ENCODE measurements at regions not wholly inside any gene's neighbourhood (a gene's known extent, or its start where the extent isn't known, plus 50 kb on each side); places are given as distances from the start of the nearest gene placed in this dataset.

DNA sequence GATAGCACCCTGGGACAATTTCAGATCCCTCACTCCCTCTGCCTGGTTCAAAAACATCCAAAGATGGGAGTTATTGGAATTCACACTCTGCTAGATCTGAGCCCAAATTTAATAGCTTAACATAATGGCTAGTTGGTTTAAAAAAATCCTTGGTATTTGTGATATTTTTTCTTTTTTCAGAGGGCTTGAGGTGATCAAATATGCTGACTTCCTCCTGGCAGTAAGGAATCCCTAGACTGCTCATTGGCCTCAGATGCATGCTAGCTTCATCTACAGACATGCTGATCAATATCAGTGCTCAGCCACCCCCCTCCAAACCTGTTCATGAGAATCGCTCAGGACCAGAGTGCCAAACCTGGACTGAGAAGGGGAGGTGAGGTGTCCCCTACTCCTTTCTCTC, 74.7 kb upstream of the PLPP4 start:
- no peak for DNase-seq

DNA sequence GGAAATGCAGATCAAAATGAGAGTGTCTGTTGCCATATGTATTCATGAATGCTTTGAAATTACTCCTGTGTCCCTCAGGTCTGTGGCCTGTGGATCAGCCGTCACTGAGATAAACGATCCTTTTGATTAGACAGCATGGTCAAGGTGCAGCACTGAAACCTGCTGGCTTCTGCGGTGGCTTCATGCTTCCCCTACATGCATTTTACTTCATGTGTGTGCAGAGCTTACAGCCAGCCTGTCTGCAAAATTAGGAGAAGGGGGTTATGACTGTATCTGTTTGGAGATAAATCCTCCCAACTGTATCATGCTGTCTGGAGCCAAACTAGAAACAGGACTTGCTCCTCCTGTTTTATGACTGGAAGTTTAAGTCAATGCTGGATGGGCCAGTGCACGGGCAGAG, 71.0 kb upstream of the PLPP4 start:
- no peak for DNase-seq

DNA sequence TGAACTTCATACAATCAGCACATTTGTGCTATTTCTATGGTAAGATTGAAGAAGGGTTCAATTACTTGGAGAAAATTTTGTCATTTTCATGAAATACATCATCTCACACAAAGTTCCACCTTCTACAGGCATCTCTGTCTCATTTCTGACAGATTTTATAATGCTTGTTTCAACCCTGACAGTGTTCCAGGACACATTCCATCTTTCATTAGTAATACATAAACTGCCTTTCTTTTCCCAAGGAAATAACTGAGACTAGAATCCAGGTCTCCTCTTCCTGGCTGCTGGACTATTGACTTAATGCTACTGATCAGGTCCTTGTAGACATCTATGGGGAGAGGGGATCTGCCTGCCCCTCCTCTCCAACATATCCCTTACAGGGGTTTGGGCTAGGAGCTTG, 70.1 kb upstream of the PLPP4 start:
- DNase-seq = no peak

DNA sequence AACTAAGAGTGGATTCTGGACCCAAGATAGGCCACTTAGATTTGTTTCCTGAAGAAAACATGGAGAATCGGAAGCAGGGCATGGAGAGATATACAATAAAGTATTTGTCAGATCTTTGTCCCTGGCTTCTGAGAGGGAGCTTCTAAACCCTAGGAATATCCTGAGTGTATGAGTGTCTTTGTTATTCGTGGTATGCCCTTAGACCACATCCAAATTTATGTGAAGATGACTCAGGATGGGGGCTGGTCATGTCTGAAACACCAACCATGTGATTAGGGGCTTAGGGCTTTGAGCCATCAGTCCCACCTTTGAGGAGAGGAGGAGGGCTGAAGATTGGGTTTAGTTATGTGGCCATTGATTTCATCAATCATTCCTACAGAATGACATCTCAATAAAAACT, 69.7 kb upstream of the PLPP4 start:
- DNase-seq = no peak

DNA sequence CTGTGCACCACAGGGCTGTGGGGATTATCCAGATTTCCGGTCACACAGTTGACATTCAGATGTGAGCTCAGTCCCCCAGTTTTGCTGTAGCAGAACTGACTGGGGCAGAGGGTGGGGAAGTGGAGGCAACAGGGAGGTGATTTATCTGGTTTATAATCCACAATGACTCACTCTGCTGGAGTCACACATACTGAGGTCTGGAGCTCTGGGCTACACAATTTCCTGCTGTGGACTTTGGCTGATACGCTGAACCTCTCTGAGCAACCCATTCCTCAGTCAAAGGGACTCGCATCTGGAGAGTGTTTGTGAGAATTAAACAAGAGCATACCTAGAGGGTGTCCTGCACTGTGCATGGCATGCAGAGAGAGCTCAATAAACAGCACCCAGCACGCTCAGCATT, 64.8 kb upstream of the PLPP4 start:
- DNase-seq = no peak

DNA sequence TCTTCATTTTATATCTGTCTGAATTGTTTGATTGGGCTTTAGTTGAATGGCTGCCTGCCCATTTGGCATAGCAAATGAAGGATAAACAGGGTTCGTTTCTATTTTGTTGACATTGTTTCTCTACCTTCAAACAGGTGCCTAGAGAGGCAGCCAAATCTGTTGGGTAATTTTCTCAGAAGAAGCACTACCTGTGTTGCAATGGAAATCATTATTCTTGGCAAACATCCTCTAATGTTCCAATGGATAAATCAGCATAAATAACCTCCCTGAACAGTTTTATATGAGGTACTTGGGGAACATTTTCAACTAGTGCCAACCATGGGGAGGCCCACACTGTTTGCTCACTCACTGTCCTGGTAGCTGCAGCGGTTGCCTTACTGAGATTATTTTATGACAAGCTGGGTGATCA, 64.4 kb upstream of the PLPP4 start:
- DNase-seq = no peak

DNA sequence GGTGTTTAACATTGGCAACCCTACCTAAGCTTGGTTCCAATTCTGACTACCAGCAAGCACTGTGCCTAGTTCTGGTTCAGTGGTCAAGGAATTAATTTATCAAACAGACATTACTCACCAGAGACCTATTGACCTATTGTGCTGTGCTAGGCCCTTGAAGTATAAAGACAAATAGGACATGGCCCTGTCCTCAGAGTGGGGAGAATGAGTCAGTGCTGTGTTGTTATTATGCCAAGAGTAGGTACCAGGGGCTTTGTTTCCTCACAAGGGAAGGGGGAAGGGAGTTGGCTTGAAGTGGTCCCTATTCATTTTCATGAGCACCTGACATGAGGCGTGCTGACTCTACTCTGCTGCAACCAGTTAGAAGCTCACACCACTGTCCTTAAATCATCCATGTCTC, 62.6 kb upstream of the PLPP4 start:
- no peak for DNase-seq

DNA sequence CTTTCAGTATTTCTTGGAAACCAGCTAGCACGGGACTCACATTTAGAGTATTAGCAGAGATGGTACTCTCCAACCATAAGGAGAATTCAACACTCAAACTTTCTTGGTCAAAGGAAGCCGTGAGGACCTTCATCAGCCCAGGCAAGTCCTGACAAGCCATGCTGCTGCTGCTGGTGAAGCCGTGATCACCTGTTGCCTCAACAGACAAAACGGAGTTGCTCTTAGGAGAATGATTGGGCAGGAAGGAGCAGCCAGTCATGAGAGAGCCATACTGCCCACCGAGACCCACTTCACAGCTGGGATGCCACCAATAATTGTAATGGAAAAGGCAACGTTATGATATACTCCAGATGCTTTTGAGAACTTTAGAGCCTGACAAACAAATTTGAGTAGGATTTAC, 60.8 kb upstream of the PLPP4 start:
- DNase-seq = no peak

DNA sequence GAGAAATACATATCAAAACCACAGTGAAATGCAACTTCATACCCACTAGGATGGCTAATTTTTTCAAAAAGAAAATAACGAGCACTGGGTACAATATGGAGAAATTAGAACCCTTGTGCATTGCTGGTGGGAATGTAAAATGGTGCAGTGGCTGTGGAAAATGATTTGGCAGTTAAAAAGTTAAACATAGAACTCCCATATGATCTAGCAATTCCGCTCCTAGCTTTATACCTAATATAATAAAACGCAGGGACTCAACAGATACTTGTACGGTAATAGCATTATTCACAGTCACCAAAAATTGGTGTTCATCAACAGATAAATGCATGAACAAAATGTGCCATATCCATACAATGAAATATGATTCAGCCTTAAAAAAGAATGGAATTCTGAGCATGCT, 58.8 kb upstream of the PLPP4 start:
- no peak for DNase-seq

DNA sequence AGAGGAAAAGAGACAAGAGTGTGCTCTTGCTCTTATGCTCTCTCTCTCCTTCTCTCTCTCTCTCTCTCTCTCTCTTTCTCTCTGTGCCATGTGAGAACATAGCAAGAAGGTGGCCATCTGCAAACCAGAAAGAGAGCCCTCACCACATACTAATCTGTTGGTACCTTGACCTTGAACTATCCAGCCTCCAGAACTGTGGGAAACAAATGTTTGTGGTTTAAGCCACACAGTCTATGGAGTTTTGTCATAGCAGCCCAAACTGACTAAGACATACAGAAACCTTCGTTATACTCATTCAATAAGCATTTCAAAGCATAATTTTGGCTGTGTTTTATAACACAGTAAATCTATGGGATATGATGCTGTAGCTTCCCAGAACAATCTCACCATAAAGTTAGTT, 56.4 kb upstream of the PLPP4 start:
- DNase-seq = no peak

DNA sequence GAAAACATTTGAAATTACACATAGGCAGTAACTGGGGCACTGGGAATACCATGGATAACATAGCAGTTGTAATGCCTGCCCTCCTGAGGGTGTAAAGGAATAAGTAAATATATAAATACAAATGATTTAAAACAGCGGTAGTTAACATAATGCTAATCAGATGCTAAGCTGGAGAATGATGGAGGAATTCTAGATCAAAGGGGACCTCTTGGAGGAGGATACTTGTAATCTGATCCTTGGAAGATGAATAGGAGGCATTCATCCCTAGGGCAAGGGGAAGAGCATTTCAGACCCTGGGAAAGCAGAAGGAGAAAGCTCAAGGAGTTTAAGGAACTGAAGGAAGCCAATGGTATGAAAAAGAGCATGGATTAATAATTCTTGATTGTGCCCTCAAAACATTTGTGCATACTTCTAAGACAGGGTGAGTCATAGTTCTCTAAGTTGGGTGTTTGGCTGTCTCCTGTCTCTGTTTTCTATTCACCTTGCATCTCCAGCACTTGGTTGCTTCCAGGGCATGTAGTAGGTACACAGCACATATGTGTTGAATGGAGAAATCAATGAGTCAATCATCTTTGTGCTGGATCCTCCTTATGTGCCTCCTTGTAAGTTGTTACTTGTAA, 54.8 kb upstream of the PLPP4 start:
- DNase-seq = no peak

DNA sequence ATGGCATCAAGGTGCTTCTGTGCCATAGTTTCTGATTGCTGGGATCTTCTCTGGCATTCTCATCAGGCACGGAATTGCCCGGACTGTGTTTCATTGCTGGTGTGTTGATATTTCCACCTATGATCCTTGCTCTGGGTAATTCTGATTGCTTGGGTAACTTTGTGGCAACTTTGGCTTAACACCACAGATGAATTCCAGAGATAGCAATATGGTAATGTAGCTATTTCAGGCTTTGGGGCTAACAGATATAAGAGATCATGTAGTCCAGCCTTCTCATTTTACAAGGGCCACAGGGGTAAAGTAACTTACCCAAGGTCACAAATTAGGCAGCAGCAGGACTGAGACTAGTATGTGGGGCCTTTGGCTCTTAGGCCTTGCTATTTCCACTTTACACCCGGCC, 53.9 kb upstream of the PLPP4 start:
- no peak for DNase-seq

DNA sequence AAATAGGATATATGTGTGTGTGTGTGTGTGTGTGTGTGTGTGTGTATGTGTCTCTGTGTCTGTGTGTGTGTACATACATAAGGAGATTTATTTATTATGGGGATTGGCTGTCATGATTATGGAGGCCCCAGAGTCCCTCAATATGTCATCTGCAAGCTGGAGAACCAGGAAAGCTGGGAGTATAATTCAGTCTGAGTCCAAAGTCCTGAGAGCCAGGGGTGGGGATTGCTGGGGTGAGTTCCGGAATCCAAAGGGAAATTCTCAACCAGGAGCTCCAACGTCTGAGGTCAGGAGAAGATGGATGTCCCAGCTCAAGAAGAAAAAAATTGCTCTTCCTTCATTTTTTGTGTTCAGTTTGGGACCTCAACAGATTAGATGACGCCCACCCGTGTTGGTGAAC, 50.7 kb upstream of the PLPP4 start:
- no peak for DNase-seq
